HCEC 1CT (cell line): ENCODE measurements at regions not wholly inside any gene's neighbourhood (a gene's known extent, or its start where the extent isn't known, plus 50 kb on each side); places are given as distances from the start of the nearest gene placed in this dataset.

Source experiments
- DNase-seq: peaks from one replicate; pipeline ENCODE4 v3.0.0-alpha.2; 2017

- no peak for DNase-seq
These were observed 314.1 kb upstream of the IRX5 start for GRCh38 chr16:54616610-54617009.

DNA sequence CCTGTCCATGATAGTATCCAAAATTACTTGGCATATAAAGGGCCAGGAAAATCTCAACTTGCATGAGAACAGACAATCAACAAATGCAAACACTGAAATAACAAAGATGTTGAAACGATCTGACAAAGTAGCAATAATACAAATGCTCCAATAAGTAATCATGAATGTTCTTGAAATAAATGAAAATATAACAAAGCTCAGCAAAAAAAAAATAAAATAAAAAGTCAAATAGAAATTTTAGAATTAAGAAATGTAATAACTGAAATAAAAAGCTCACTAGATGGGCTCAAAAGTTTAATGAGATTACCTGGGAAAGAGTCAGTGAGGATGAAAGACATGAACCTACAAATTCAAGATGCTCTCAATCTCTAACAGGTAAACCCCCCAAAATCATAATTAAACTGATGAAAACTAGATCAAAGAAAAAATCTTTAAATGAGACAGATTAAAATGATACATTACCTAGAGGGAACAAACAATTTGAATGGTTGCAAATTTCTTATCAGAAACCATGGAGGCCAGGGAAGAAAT lies 319.0 kb upstream of the IRX3 start:
- no peak for DNase-seq

- no peak for DNase-seq
These were observed 316.1 kb upstream of the IRX3 start for GRCh38 chr16:54602666-54603065.

GRCh38 chr16:54597222-54597621 lies 310.6 kb upstream of the IRX3 start:
- no peak for DNase-seq

GRCh38 chr16:54595621-54596020 lies 309.0 kb upstream of the IRX3 start:
- DNase-seq = no peak

GRCh38 chr16:54594601-54595391 lies 308.2 kb upstream of the IRX3 start:
- no peak for DNase-seq

- no peak for DNase-seq
These were observed 305.2 kb upstream of the IRX3 start for GRCh38 chr16:54591816-54592246.

- DNase-seq = no peak
These were observed 304.2 kb upstream of the IRX3 start for GRCh38 chr16:54590836-54591235.

DNA sequence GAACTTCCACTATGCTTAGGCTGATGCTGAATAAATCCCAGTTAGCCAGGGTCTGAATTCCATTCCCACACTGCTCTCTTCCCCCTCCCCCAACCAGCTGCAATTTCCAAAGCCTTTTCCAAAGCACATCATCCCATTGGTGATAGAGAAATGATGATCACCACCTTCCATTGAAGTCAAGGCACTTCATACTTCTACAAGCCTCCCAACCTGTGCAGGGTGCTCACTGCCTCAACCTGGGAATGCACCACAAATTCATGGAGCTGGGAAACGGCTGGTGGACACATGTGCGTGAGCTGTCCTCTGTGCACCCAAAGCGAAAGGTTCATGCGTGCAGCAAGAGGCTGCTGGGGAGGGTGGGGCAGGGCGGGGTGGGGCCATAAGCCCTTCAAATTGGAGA lies 302.7 kb upstream of the IRX3 start:
- no peak for DNase-seq

- no peak for DNase-seq
These were observed 301.4 kb upstream of the IRX3 start for GRCh38 chr16:54588026-54588425.

DNA sequence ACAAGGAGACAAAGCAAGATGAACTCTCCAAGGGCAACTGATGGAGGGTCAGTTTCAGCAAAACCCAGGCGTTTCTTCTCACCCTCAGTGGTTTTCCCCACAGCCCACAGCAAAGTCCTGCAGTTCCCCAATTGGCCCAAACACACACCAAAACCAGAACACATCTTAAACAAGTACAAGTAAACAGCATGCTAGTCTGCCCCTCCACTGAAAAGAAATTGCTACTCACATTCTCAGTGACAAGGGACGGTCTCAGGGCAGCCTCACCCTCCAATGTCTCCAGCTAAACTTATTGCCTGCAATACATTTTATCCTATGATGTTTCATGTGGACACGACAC lies 300.6 kb upstream of the IRX3 start:
- no peak for DNase-seq

- no peak for DNase-seq
These were observed 300.0 kb upstream of the IRX3 start for GRCh38 chr16:54586474-54587175.

GRCh38 chr16:54585998-54586340 lies 299.4 kb upstream of the IRX3 start:
- DNase-seq = no peak

GRCh38 chr16:54585094-54585997 lies 298.8 kb upstream of the IRX3 start:
- no peak for DNase-seq

DNA sequence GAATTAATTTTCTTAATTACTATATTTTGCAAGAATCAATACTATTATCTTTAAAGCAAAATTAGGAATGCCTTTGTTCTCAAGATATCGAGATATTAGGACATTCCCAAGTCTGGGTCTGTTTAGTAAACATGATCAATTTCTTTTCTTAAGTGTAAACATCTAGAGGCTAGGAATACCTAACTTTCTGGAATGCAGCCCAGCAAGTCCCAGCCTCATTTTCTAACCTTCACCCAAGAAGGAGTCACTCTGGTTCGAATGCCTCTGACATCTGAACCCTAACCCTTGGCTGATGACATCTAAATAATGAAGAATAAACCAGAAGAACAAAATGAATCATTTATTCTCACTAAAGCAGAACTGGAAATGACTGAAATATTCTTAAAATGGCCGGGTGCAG lies 297.5 kb upstream of the IRX3 start:
- no peak for DNase-seq

GRCh38 chr16:54582631-54583250 lies 296.2 kb upstream of the IRX3 start:
- no peak for DNase-seq

DNA sequence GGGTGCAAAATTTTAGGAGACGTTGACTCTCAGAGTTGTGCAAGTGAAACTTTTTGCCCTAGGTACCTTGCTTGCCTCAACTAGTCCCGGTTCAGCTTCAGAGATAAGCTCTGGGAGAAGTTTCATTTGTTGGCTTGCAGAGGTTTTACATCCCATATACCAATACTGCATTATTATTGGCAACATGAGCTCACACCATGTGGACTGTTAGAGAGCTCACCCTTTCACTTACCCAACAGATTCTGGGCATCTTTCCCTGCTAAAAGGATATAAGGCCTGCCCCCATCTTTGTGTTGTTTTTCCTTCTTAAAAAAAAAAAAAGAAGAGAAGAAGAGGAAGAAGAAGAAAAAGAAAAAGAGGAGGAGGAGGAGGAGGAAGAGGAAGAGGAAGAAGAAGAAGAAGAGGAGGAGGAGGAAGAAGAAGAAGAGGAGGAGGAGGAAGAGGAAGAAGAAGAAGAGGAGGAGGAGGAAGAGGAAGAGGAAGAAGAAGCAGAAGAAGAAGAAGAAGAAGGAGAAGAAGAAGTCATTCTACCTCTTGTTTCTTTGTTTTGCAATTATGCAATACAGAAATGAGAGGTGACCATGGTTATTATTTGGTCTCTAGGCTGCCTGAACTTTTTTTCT lies 292.6 kb upstream of the IRX3 start:
- no peak for DNase-seq

DNA sequence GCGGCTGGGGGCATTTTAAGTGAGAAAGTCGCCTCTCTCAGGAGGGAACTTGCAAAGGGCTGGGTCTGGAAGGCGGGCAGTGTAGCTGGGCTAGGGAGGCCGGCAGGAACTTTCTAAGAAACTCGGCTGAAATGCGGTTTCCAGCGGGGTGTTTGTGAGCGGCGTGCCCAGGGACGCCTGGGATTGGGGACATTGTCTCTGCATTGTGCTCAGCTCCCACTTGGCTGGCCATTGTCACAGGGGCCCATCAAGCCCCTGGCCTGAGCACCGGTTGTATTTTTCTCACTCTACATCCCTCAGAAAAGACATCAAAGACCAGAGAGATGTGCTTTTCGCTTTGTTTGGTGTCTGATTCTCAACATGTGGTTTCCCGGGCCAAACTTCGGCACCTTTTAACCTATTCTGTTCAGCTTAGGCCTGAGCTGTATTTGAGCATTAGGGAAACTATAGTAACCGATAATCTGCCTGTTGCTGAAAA lies 291.1 kb upstream of the IRX3 start:
- DNase-seq = no peak

DNA sequence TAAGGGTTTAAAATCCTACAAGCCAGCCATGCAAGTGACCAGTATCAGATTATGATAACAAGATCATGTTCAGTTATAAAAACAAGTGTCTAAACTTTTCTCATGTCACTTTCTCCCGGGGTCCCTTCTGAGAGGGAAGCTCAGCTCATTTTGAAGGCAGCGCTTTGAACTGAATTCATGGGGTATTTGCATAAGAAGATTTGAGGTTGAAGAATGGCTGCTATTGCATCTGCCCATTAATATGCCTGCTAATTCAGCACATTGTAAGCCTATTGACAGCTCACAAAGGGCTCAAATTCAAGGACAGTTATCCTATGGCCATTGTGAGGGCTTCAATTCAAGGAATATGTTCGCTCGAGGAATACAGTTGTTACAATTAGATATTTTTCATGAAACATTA lies 290.2 kb upstream of the IRX3 start:
- DNase-seq = no peak

GRCh38 chr16:54568906-54569807 lies 282.6 kb upstream of the IRX3 start:
- no peak for DNase-seq

DNA sequence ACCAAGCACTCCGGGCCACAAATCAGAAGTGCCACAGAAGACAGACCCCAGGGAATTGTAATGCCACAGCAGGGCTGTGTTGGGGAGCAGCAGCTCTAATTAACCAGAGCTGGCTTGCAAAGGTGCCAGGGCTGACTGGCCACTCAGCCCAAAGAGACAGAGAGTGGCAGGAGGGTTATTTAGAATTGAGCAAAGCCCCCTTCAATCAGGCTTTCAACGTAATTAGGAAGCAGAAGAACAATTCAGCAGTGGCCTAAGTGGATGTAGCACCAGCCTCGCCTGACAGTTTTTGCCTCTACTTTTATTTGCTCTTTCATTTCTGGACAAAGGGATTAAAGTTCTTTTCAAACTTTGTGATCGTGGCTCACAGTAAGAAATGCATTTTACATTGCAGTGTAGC lies 278.3 kb upstream of the IRX3 start:
- DNase-seq = no peak
